A673 (cell line): ENCODE measurements at regions not wholly inside any gene's neighbourhood (a gene's known extent, or its start where the extent isn't known, plus 50 kb on each side); places are given as distances from the start of the nearest gene placed in this dataset.

Source experiments
- CTCF ChIP-seq: fragments of 300-800, 200-600 bp; sonication (generic); conservative IDR thresholded peaks from 2 replicates; pipeline ENCODE4 v1.5.1; 2017; ENCODE audit warnings: low read depth, mild to moderate bottlenecking, antibody characterized with exemption, low read length, moderate library complexity, mixed read lengths
- EZH2 ChIP-seq: fragments of 200-600 bp; sonication (generic); IDR thresholded peaks from 2 replicates; pipeline ENCODE4 v1.6.1; 2017; ENCODE audit warnings: borderline replicate concordance, low read depth, mild to moderate bottlenecking, mixed read lengths, antibody characterized with exemption, low read length; ENCODE audit not compliant: poor library complexity, severe bottlenecking

GRCh38 chr20:6473197-6473596, 294.3 kb upstream of the BMP2 start:
- TF ChIP-seq CTCF (no peak), EZH2 (no peak)
